ENCODE measurements at regions not wholly inside any gene's neighbourhood (a gene's known extent, or its start where the extent isn't known, plus 50 kb on each side); places are given as distances from the start of the nearest gene placed in this dataset.
"Not testable (repeated sequence)": the region's sequence is repeated elsewhere in the genome, so short reads cannot be mapped to it uniquely, and the experiment has no call there.

DNA sequence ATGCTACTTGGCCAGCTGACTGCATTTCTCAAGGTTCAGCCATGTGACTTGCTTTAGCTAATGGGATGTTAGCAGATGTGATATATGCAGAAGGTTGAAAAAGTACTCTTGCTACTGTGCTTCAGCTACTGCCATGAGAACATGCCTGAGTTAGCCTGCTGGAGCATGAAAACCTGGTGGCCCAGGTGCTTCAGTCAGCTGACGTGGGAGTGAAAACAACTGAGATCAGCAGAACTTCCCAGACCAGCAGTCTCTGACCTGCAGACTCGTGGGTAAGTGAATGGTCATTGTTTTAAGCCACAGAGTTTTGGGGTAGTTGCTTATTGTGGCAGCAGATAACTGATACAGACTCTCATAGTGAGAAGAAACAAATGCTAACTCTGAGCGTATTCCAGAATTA, 118.6 kb upstream of the GRIN2B start:
- no peaks in the 10 kb centered on the region for H3K9me3 ChIP-seq (ENCODE audit: control insufficient read depth, low read depth, low read length)
- DNase-seq (ENCODE audit: low read depth, low spot score) = no peak
- no peak for TF ChIP-seq EZH2 (IDR thresholded peaks at IDR 0.05; ENCODE audit: low read length)
- TF ChIP-seq, protein P1, sequence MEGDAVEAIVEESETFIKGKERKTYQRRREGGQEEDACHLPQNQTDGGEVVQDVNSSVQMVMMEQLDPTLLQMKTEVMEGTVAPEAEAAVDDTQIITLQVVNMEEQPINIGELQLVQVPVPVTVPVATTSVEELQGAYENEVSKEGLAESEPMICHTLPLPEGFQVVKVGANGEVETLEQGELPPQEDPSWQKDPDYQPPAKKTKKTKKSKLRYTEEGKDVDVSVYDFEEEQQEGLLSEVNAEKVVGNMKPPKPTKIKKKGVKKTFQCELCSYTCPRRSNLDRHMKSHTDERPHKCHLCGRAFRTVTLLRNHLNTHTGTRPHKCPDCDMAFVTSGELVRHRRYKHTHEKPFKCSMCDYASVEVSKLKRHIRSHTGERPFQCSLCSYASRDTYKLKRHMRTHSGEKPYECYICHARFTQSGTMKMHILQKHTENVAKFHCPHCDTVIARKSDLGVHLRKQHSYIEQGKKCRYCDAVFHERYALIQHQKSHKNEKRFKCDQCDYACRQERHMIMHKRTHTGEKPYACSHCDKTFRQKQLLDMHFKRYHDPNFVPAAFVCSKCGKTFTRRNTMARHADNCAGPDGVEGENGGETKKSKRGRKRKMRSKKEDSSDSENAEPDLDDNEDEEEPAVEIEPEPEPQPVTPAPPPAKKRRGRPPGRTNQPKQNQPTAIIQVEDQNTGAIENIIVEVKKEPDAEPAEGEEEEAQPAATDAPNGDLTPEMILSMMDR (optimal IDR thresholded peaks at IDR 0.05 in 1 of 3, IDR thresholded peaks at IDR 0.05 in 1 of 3, conservative IDR thresholded peaks at IDR 0.05 in 1 of 3; ENCODE audit: extremely low read depth in 1 of 3, insufficient read depth in 2 of 3, low read length in 3 of 3) = no peak

DNA sequence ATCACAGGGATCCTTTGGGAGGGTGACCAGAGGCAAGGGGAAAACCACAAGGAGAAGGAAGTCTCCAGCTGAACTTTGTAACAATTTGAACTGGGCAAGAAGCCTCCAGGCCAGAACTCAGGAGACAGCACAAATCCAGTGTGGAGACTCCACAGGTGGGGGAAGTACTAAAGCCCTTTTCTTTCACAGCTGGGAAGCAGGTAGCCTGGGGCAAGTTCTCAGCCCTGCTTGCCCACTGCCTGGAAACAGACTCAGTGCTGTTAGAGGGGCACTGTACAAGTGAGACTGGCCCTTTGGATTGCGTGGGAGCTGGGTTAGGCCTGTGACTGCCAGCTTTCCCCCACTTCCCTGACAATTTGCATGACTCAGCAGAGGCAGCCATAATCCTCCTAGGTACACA, 120.2 kb upstream of the GRIN2B start:
- DNase-seq (ENCODE audit: low read depth, low spot score); H4K20me1 ChIP-seq (ENCODE audit: control insufficient read depth, extremely low read depth, insufficient read depth, low read length); H3K9ac ChIP-seq (ENCODE audit: control insufficient read depth, extremely low read depth, insufficient read depth, low read length); H2AFZ ChIP-seq (ENCODE audit: control insufficient read depth, low read length); dilution Hi-C loops (cut with MboI; ENCODE audit: extremely low pct_ligation_motif_present, low sequenced_read_pairs); H3K27ac ChIP-seq (ENCODE audit: control insufficient read depth, insufficient read depth, low read length); H3K4me3 ChIP-seq (ENCODE audit: control insufficient read depth in 2 of 3, extremely low read depth in 1 of 3, insufficient read depth in 2 of 3, low read depth in 1 of 3, low read length in 3 of 3); H3K79me2 ChIP-seq (ENCODE audit: control insufficient read depth, insufficient read depth, low read length); H3K36me3 ChIP-seq (ENCODE audit: control insufficient read depth in 2 of 2, extremely low read depth in 1 of 2, insufficient read depth in 2 of 2, low read length in 2 of 2); H3K9me3 ChIP-seq (ENCODE audit: control insufficient read depth, low read depth, low read length); H3K27me3 ChIP-seq (ENCODE audit: control insufficient read depth, extremely low read depth, insufficient read depth, low read length); H3K4me2 ChIP-seq (ENCODE audit: control insufficient read depth, extremely low read depth, insufficient read depth, low read depth, low read length); FAIRE-seq; H3K4me1 ChIP-seq (ENCODE audit: control insufficient read depth, extremely low read depth, insufficient read depth, low read length); H3K9me1 ChIP-seq (ENCODE audit: control insufficient read depth, extremely low read depth, insufficient read depth, low read length): not testable (repeated sequence)

More for the DNA sequence above, 118.6 kb upstream of the GRIN2B start:
- H3K79me2 ChIP-seq (ENCODE audit: control insufficient read depth, insufficient read depth, low read length) = no peaks in the 10 kb centered on the region
- no peak overlapping the region for H3K9ac ChIP-seq (ENCODE audit: control insufficient read depth, extremely low read depth, insufficient read depth, low read length)
- H3K4me1 ChIP-seq (ENCODE audit: control insufficient read depth, extremely low read depth, insufficient read depth, low read length) = no peaks in the 10 kb centered on the region
- H3K4me3 ChIP-seq (ENCODE audit: control insufficient read depth in 2 of 3, extremely low read depth in 1 of 3, insufficient read depth in 2 of 3, low read depth in 1 of 3, low read length in 3 of 3) = no peak overlapping the region
- no peaks in the 10 kb centered on the region for H3K27me3 ChIP-seq (ENCODE audit: control insufficient read depth, extremely low read depth, insufficient read depth, low read length)
- dilution Hi-C loops (cut with MboI; ENCODE audit: extremely low pct_ligation_motif_present, low sequenced_read_pairs) = no loop called here
- no peaks in the 10 kb centered on the region for H4K20me1 ChIP-seq (ENCODE audit: control insufficient read depth, extremely low read depth, insufficient read depth, low read length)
- H3K4me2 ChIP-seq (ENCODE audit: control insufficient read depth, extremely low read depth, insufficient read depth, low read depth, low read length) = no peak overlapping the region
- no peak overlapping the region for H2AFZ ChIP-seq (ENCODE audit: control insufficient read depth, low read length)
- no peak overlapping the region for H3K27ac ChIP-seq (ENCODE audit: control insufficient read depth, insufficient read depth, low read length)
- no peaks in the 10 kb centered on the region for H3K36me3 ChIP-seq (ENCODE audit: control insufficient read depth in 2 of 2, extremely low read depth in 1 of 2, insufficient read depth in 2 of 2, low read length in 2 of 2)
- H3K9me1 ChIP-seq (ENCODE audit: control insufficient read depth, extremely low read depth, insufficient read depth, low read length) = no peaks in the 10 kb centered on the region
- no peak for FAIRE-seq

- H3K9me3 ChIP-seq (ENCODE audit: control insufficient read depth, low read depth, low read length) = no peaks in the 10 kb centered on the region
- no peaks in the 10 kb centered on the region for H3K27me3 ChIP-seq (ENCODE audit: control insufficient read depth, extremely low read depth, insufficient read depth, low read length)
- dilution Hi-C loops (cut with MboI; ENCODE audit: extremely low pct_ligation_motif_present, low sequenced_read_pairs) = no loop called here
- no peak for DNase-seq (ENCODE audit: low read depth, low spot score)
- no peak overlapping the region for H3K27ac ChIP-seq (ENCODE audit: control insufficient read depth, insufficient read depth, low read length)
- FAIRE-seq = no peak
- no peaks in the 10 kb centered on the region for H3K9me1 ChIP-seq (ENCODE audit: control insufficient read depth, extremely low read depth, insufficient read depth, low read length)
- H3K79me2 ChIP-seq (ENCODE audit: control insufficient read depth, insufficient read depth, low read length) = no peaks in the 10 kb centered on the region
- H4K20me1 ChIP-seq (ENCODE audit: control insufficient read depth, extremely low read depth, insufficient read depth, low read length) = no peaks in the 10 kb centered on the region
- no peak overlapping the region for H3K4me2 ChIP-seq (ENCODE audit: control insufficient read depth, extremely low read depth, insufficient read depth, low read depth, low read length)
- H3K36me3 ChIP-seq (ENCODE audit: control insufficient read depth in 2 of 2, extremely low read depth in 1 of 2, insufficient read depth in 2 of 2, low read length in 2 of 2) = no peaks in the 10 kb centered on the region
- H3K9ac ChIP-seq (ENCODE audit: control insufficient read depth, extremely low read depth, insufficient read depth, low read length) = no peak overlapping the region
- no peak overlapping the region for H2AFZ ChIP-seq (ENCODE audit: control insufficient read depth, low read length)
- no peak for TF ChIP-seq EZH2 (IDR thresholded peaks at IDR 0.05; ENCODE audit: low read length)
- TF ChIP-seq, protein P1 (optimal IDR thresholded peaks at IDR 0.05 in 1 of 3, IDR thresholded peaks at IDR 0.05 in 1 of 3, conservative IDR thresholded peaks at IDR 0.05 in 1 of 3; ENCODE audit: extremely low read depth in 1 of 3, insufficient read depth in 2 of 3, low read length in 3 of 3) = peak; percentile 30 to 60 (median 44)
- no peak overlapping the region for H3K4me3 ChIP-seq (ENCODE audit: control insufficient read depth in 2 of 3, extremely low read depth in 1 of 3, insufficient read depth in 2 of 3, low read depth in 1 of 3, low read length in 3 of 3)
- no peaks in the 10 kb centered on the region for H3K4me1 ChIP-seq (ENCODE audit: control insufficient read depth, extremely low read depth, insufficient read depth, low read length)
These were observed 129.9 kb upstream of the GRIN2B start for GRCh38 chr12:14111230-14111865.
